GM18907 (cell line): ENCODE measurements at regions not wholly inside any gene's neighbourhood (a gene's known extent, or its start where the extent isn't known, plus 50 kb on each side); places are given as distances from the start of the nearest gene placed in this dataset.
"Not testable (repeated sequence)": the region's sequence is repeated elsewhere in the genome, so short reads cannot be mapped to it uniquely, and the experiment has no call there.

Experiments
- ATAC-seq: cut with Tn5 transposase; IDR thresholded peaks from one replicate; pipeline ENCODE4 v1.9.1; 2021; ENCODE audit warnings: mild to moderate bottlenecking, moderate library complexity; ENCODE audit not compliant: unreplicated experiment

GRCh38 chr2:183892315-183892941, 705.9 kb upstream of the ZNF804A start:
- no peak for ATAC-seq

DNA sequence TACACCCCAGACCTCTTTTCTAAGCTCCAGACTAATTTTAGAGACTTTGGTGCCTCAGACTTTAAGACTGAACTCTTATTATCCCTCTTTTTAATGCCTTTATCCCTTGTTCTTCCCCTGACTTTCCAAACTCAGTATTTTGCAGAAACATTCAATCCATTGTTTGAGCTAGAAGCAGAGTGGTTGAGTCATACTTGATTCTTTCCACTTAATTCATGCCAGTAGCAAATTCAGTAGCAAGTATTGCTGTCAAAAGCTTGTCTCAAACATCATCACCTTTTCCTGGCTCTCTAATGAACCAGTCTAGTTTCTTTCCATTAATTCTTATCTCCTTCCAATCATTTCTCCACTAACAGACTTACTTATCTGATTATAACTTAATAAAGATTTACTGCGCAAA, 699.7 kb upstream of the ZNF804A start:
- no peak for ATAC-seq

DNA sequence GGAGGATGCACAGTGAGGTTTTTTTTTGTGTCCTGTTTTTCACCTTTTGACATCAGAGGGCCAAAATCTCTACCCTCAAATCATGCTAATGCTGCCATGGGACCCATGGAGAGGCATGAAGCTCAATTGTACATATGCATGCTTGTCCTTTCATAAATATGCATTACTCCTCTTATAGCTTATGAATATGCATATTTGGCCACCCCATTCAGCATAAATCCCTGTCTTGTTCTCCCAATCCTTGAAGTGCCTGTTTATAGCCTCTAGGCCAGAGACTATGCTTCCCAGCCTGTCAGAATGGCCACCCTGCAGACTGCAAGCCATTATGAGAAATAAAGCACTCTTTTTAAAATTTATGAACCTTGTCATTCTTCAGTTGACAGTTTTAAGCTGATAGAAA, 696.4 kb upstream of the ZNF804A start:
- ATAC-seq = no peak

- no peak for ATAC-seq
These were observed 695.3 kb upstream of the ZNF804A start for GRCh38 chr2:183903026-183903425.

GRCh38 chr2:183916041-183916440, 682.3 kb upstream of the ZNF804A start:
- not testable (repeated sequence) for ATAC-seq

GRCh38 chr2:183919167-183919566, 679.2 kb upstream of the ZNF804A start:
- no peak for ATAC-seq

GRCh38 chr2:183919926-183920325, 678.4 kb upstream of the ZNF804A start:
- no peak for ATAC-seq

DNA sequence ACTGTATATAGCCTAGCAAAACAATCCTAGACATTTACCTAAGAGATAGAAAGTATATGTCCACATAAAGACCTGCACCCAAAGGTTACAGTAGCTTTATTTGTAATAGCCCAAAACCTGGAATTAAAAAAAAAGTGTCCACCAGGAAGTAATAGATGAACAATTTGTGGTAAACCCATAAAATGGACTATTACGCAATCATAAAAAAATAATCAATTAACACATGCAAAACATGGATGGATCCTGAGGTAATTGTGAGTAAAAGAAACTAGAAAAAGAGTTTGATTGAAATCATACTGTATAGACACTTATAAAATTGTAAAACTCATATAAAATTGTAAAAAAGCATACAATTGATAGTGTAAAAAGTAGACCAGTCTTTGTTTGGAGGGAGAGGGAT, 673.0 kb upstream of the ZNF804A start:
- no peak for ATAC-seq

DNA sequence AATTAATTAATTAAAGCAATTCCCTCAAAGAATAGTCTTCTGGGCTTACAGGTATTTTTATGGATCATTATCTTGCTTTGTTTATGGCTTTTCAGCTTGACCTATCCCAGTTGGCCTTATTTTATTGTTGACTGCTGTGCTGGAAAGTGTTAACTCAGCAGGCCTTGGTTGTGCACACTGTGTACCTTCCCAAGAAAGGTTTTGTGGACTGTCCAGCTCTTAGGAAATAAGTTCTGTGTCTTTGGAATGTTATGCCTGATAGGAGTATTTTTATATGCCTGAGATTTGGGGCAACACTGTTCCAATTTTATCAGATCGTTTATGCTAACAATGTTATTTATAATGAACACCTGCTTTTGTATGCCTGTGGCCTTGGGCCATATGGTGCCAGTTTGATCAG, 671.9 kb upstream of the ZNF804A start:
- ATAC-seq = no peak

DNA sequence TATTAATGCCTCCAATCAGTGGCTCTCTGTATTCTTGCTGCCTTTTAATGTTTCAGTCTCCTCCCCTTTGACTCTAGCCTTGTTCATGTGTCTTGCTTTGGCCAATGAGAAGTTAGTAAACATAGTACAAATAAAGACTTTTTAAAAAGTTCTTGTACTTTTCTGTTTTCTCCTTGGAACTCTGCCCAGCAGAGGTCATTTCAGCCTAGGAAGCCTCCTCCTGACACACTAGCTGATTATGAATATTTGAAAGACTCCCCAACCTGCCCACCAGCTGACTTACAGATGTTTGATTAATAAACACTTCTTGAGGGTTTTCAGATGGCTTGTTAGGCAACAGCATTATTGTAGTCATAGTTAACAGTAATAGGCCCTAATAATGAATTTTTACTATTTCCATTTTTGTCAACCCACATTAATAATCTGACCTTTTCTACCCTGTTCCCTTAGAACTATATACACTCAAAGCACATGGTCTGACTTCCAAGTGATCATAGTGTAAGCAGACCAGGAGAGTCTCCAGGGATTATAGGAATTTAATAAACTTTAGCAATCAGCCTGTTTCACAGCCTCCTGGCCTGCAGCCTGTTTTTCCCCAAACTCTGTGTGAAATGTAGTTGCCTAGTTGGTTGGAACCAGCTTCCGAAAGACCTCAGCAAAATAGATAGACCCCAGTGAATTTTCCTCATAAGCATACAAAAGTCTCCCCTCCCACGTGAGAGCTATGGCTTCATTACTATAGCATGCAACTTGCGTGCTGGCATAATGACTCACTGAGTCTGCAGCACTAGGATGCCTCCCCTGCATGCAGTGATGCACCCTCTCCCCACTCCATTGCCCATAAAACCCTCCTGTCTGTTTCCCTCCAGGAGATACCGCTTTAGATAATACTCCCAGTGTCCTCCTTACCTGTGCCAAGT, 670.7 kb upstream of the ZNF804A start:
- no peak for ATAC-seq

- ATAC-seq = no peak
These were observed 663.3 kb upstream of the ZNF804A start for GRCh38 chr2:183935005-183935404.

- no peak for ATAC-seq
These were observed 661.1 kb upstream of the ZNF804A start for GRCh38 chr2:183937220-183937619.

DNA sequence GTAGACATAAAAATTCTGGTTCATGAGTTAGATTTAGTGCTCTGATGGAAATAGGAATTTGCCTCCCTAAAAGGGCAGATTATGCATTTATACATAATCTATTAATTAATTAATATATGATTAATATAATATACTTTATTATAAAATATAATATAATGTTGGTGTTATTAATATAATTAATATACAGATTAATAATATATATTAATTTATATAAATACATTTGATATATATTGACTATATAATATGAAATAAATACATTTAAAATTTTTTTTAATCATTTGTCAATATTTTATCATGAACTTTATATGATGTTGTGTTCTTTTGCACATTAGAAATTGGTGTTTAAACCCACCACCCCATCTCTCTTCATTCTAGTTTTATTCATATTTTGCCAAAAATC, 652.1 kb upstream of the ZNF804A start:
- no peak for ATAC-seq

DNA sequence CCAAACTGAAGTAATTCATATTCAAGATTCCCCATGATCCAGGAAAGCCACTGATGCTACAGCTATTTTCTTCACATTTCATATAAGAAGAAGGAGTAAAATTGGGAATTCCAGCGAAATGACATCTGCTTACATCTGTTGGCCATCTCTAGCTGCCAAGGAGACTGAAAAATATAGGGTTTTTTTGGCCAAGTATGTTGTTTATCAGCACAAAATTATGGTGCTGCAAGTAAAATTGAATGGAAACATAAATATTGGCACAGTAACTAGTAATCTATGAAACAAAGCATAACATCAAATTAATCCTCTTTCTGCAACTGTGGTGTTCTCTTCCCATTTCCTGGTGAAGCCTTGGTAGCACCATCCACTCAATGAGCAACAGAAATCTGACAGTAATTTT, 649.5 kb upstream of the ZNF804A start:
- no peak for ATAC-seq

DNA sequence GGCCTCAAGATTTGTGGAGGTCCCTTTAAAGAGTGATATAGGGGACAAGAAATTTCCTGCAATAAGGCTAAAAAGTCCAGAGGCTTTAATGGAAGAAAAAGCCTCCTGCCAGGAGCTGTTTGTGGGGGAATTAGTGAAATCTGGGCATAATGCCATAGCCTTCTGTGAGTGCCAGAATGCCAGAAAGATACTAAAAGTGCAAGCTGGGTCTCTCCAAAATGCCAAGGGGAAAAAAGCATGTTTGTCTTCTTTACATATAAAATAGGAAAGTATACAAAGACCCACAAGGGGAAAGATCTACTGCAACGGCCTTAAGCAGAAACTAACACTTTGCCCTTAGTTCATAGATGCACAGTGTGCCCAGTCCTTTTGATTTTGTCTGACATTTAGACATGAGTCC, 647.7 kb upstream of the ZNF804A start:
- no peak for ATAC-seq

DNA sequence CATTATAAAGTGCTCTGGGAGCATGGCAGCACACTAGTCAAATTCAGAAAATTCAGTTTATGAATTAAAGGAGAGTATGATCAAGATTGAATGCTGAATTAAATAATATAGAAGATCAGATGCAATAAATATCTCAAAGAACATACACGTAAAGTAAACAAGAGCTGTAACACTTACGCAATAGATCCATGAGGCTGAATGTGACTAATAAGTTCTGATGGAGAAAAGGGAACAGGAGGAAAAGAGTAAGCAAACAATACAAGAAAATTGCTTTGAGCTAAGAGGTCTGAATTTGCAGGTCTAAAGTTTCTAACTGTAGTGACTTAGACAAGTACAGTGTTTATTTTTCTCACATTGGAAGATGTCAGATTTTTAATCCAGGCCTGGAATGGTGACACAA, 646.7 kb upstream of the ZNF804A start:
- no peak for ATAC-seq

GRCh38 chr2:183952741-183953140, 645.6 kb upstream of the ZNF804A start:
- no peak for ATAC-seq

DNA sequence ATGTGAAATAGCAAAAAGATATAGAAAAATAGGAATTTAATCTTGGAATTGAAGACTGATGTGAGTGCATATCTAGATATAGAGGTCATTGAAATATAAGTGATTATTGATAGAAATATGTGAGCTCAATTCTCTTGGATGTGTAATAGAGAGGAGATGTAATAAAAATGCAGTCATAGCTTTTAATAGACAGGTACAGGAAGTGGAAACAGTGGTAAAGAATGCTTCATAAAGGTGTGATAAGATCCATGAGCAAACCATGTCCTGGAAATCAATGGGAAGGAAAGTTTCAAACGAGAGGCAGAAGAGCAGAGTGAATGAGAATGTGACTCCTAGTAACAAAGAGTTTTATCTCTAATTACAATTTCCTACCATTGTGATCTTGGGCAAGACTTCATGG, 634.7 kb upstream of the ZNF804A start:
- ATAC-seq = no peak

DNA sequence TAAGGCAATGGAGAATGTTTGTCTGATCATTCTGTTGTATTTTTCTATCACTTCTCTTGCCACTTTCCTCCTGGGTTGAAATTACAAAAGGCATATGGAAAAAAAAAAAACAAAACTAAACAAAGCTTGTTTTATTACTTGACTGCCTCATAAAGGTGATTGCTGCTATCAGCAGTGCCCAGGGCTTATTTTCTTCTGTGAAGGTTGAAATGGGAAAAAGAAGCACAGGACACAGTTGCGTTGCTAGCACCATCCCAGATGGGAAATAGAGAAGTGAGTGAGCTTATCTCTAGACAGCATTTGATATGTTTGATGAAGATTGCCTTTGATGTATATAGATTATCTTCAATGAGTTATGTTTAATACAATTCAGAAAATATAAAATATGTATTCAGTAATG, 633.8 kb upstream of the ZNF804A start:
- ATAC-seq = no peak

GRCh38 chr2:183967756-183968155, 630.6 kb upstream of the ZNF804A start:
- peak; percentile 45 for ATAC-seq

DNA sequence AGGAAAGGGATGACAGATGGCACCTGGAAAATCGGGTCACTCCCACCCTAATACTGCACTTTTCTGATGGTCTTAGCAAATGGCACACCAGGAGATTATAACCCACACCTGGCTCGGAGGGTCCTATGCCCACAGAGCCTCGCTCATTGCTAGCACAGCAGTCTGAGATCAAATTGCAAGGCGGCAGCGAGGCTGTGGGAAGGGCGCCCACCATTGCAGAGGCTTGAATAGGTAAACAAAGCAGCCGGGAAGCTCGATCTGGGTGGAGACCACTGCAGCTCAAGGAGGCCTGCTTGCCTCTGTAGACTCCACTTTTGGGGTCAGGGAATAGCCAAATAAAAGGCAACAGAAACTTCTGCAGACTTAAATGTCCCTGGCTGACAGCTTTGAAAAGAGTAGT, 622.7 kb upstream of the ZNF804A start:
- not testable (repeated sequence) for ATAC-seq

DNA sequence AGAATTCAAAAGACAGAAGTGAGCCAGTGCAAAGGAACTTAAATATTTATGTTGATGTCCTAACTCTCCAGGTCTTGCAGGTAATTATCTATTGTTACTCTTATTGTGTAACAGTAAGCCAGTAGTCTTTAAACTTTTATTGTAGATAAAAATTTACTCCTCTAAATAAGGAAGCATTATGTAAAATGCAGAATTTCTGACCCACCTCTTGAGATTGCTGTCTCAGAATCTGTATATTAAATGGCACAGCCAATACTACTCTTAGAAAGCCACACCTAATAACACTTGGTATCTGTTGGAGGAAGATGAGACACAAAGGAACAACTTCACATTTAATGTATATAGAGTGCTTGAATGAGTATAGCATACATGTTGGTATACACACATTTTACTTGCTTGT, 613.5 kb upstream of the ZNF804A start:
- no peak for ATAC-seq
